Stimulated activated CD4-positive, alpha-beta T cell treated with anti-CD3 and anti-CD28 coated beads, Interleukin-12 subunit alpha, Interleukin-12 subunit beta, amount 100 ng/mL, for 4 hours (primary cell): ENCODE measurements at regions not wholly inside any gene's neighbourhood (a gene's known extent, or its start where the extent isn't known, plus 50 kb on each side); places are given as distances from the start of the nearest gene placed in this dataset.
"Not testable (repeated sequence)": the region's sequence is repeated elsewhere in the genome, so short reads cannot be mapped to it uniquely, and the experiment has no call there.

Experiments used
- DNase-seq: peaks from one replicate; pipeline ENCODE4 v3.0.0-alpha.2; 2020

DNA sequence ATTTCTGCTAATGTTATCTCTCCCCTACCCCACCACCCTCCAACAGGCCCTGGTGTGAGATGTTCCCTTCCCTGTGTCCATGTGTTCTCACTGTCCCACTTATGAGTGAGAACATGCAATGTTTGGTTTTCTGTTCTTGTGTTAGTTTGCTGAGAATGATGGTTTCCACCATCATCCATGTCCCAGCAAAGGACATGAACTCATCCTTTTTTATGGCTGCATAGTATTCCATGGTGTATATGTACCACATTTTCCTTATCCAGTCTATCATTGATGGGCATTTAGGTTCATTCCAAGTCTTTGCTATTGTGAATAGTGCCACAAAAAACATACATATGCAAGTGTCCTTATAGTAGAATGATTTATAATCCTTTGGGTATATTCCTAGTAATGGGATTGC is 104.5 kb downstream of the ZNF33B start:
- DNase-seq = not testable (repeated sequence)

DNA sequence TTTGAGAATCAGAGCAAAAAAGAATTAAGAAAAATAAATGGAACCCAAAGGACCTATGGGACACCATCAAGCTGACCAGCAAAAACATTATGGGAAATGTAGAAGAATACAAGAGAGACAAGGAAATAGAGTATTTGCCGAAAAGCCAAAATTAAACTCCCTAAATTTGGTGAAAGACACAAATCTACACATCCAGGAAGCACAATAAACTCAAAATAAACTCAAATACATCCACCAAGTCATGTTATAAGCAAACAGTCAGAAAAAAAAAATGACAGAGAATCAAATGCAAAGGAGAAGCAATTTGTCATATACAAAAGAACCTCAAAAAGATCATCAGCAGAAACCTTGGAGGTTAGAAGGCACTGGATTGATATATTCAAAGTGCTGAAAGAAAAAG is 105.4 kb downstream of the ZNF33B start:
- DNase-seq = no peak

DNA sequence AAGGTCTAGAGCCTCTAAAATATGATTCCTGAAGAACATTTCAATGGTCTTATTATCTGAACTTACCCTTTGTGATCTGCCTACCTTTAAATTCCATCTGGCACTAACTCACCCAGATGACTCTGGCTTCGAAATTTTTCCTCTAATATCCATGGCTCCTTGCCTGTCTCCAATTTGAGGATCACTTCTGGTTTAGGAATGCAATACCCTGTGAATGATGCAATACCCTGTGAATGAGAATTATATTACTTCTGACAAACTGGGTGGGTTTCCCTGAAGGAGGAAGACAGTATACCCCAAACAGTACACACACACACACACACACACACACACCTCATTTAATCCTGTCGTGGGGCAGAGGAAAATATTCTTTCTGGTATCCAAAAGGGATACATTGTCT is 115.3 kb downstream of the ZNF33B start:
- DNase-seq = no peak

DNA sequence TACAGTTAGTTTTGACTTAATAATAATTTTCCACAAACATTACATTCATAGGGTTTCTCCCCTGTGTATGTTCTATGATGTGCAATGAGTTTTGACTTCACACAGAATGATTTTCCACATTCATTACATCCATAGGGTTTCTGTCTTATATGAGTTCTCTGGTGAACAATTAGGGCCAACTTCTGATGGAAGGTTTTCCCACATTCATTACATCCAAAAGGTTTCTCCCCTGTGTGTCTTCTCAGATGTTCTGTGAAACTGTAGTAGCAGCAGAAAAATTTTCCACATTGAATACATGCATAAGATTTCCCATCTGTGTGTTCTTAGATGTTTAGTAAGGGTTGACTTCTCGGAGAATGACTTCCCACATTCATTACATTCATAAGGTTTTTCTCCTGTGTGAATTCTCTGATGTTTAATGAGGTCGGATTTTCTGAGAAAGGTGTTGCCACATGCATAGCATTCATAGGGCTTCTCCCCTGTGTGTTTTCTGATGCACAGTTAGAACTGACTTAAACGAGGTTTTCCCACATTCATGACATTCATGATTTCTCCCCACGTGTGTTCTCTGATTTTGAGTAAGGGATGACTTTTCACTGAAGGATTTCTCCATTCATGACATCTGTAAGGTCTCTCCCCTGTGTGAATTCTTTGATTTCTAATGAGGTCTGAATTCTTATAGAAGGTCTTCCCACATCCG is 118.5 kb downstream of the ZNF33B start:
- DNase-seq = no peak

DNA sequence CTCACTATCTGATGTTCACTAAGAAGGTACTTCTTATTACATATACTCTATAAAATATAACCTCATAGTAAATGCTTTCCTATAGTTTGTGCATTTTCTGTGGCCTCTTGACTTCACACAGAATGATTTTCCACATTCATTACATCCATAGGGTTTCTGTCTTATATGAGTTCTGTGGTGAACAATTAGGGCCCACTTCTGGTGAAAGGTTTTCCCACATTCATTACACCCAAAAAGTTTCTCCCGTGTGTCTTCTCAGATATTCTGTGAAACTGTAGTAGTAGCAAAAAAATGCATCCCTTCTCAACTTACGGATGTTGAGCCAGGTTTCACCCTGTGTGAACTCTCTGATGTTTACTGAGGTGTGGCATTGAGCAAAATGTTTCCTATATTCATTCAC is 119.3 kb downstream of the ZNF33B start:
- DNase-seq = no peak

DNA sequence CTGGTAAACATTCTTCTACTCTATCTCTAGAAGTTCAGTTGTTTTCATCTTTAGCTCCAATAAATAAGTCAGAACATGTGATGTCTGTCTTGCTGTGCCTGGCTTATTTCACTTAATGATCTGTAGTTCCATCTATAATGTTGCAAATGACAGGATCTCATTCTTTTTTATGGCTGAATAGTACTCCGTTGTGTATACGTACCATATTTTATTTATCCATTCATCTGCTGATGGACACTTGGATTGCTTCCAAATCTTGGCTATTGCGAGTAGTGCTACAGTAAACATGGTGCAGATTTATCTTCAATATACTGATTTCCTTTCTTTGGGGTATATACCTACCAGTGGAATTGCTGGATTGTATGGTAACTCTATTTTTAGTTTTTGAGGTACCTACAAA is 124.4 kb downstream of the ZNF33B start:
- no peak for DNase-seq

DNA sequence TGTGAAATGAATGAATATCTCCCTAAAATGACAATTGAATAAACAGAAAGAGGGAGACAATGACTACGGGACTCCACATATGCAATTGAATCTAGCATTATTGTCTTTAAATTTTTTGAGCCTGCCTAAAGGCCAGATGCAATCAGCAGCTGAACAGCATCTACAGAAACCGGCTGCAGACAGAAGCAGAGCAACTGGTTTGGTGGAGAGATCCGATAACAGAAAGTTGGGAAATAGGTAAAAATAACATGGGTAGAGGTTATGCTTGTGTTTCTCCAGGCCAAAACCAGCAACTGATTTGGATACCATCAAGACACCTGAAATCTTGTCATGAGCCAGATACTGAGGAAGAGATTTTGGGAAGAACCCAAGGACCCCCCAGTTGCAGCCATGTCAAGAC is 146.6 kb downstream of the ZNF33B start:
- DNase-seq = no peak

DNA sequence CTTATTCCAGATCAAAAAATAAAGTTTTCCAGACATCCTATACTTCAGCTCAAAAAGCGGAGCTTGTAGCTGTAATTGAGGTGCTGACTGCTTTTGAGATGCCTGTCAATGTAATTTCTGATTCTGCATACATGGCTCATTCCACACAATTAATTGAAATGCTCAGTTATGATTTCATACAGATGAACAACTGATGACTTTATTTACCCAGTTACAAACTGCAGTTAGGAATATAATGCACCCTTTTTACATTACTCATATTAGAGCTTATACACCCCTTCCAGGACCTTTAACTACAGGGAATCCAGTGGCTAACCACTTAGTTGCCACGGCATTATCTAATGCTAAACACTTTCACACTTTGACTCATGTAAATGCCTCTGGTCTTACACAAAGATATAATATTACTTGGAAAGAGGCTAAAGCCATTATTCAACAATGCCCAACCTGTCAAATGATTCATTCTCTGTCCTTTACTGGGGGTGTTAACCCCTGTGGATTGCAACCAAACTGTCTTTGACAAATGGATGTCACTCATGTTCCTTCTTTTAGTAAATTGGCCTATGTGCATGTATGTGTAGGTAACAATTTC is 147.3 kb downstream of the ZNF33B start:
- no peak for DNase-seq

DNA sequence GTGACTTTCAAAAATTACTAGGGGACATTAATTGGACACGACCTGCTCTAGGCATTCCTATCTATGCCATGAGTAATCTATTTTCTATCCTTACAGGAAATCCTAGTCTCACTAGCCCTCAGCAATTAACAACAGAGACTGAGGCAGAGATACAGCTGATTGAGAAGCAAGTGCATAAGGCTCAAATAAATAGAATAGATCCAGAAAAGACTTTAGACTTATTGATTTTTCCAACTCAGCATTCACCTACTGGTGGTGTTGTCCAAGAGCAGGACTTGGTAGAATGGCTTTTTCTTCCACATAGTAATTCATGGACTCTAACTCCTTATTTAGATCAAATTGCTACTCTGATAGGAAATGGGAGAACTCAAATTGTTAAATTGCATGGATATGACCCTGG is 148.0 kb downstream of the ZNF33B start:
- DNase-seq = no peak

DNA sequence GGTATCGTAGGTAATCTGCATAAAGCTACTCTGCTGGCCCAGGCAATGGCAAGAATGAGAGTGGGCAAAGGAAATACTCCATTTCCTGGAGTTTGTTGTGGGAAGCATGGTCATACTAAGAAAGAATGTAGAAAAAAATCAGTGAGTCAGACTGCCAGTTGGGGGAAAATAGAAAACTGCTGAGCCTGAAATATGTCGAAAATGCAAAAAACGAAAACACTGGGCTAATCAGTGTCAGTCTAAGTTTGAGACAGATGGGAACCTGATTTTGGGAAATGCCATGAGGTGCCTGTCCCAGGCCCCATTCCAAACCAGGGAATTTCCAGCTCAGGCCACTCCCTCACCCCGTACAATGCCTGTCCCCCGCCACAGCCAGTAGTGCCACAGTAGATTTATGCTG is 150.0 kb downstream of the ZNF33B start:
- no peak for DNase-seq

DNA sequence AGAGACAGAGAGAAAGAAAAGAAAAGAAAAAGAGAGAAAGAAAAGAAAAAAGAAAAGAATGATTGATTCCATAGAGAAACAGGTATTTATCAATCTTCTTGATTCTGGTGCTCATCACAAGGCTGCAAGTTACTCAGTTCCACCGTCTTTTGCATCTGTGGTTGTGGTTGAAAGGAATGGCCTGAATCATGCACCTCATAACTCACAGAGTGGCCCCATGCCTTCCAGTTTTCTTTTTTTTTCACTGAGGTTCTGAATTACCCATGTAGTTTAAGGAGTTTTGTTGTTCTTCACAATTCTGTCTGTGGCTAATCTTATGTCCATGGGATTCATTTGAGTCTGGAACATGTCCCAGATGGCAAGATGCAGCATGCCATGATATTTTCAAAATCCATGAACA is 156.0 kb downstream of the ZNF33B start:
- no peak for DNase-seq

DNA sequence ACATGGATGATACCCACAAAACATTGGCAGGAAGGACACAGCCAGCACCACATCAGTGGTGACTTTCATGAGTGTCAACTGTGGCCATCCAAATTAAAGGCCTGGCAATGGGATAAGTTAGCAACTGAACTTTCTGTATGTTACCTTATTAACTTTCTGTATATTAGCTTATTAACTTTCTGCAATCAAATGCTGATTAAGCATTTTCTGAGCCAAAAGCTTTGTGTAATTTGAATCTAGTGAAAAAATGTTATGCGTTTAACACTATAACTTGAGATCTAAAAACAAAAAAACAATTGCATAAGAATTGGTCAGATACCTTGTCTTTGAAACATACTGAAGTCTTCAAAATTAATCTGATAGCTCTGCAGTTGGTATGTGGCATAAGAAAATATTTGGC is 159.3 kb downstream of the ZNF33B start:
- no peak for DNase-seq

DNA sequence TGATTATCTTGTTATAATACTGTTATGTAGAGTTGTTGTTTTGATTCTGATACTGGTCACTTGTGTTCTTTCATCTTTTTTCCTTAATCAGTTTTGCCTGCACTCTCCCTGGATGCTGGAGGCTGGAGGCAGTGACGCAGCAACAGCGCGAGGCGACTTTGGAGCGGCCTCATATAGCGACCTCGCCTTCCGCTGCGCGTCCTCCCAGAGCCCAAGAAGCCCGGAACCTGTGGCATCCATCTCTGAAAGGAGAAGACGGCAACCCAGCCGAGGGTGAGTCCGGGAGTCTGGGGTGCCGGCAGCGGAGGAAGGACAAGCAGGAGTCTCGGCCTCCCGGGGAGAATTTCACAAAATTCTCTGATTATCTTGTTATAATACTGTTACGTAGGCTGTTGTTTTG is 161.2 kb downstream of the ZNF33B start:
- DNase-seq = no peak

DNA sequence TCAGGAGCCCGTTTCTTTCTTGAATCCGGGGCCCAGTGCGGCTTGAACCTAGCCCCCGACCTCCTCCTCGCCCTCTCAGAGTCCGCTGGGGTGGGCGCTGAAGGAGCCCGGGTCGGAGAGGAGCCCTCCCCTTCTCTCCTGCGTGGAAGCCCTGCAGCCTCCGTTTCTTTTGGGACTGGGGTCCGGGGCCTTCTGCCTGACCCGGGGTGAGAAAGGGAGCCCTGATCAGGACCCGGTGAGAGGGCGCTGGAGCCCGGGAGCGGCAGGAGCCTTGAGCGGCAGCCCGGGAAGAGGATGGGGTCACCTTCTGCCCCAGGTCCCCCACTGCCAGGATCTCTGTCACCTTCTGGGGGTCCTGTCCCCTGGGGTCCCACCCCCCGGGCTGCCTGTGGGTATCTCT is 162.3 kb downstream of the ZNF33B start:
- DNase-seq = no peak

DNA sequence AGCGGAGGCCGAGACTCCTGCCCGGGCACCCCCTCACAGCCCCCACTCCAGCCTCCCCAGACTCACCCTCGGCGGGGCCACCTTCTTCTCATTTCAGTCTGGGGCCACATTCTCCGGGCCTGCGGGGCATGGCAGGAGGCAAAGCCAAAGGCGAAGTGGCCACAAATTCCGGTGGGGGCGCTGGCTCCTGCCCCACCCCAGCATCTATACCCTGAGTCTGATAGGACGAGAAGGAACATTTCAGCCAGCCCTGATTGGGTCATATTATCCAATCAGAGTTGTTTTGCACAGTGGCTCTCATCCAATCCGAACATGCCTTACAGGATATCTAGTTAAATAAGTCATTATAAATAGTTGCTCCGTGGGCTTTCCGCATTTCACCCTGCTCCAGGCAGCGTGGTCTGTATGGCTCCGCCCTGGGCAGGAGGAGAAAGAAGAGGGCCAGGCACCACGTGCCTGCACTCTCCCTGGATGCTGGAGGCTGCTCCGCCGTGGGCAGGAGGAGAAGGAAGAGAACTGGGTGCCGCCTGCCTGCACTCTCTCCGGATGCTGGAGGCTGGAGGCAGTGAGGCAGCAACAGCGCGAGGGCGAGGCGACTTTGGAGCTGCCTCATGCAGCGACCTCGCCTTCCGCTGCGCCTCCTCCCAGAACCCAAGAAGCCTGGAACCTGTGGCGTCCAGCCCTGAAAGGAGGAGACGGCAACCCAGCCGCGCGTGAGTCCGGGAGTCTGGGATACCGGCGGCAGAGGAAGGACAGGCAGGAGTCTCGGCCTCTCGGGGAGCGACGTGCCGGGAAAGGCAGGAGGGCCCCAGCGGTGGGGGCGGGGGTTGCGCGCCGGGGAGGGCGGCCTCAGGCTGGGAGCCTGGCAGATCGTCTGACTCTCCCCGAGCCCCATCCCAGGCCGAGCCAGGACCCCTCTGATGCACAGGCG is 162.9 kb downstream of the ZNF33B start:
- DNase-seq = no peak

DNA sequence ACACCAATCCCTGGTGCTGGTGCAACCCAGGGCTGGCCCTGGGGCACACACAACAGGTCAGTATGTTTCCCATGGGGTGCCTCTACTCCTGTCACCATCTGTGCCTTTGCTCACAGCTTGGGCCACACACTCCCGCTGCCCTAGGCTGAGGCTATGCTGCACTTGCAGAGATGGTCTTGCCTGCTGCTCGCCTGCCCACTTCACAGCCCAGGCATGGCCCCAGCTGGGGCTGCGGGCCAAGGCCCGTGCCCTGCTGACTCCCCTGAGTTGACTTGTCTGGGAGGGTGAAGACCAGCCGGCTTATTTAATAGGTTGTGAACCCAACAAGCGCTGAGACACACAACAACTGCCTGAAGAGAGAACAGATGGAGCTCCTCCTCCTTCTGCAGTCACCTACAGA is 184.1 kb downstream of the ZNF33B start:
- DNase-seq = no peak

DNA sequence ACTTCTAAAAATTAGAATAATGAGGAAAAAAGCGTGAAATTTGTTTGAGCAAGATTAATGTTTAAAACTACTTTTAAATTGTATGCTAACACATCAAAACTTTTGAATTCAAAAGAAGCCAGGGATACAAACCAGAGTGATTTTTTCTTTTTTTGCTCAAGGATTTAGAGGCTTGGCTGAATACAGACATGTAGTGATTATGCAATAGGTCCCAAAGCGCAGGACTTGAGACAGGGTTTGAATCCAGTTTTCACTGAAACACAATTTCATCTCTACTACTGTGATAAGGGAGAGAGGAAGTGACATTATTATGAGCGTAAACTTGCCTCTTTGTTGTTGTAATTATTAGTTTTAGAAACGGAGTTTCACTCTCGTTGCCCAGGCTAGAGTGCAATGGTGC is 207.3 kb downstream of the ZNF33B start:
- no peak for DNase-seq

DNA sequence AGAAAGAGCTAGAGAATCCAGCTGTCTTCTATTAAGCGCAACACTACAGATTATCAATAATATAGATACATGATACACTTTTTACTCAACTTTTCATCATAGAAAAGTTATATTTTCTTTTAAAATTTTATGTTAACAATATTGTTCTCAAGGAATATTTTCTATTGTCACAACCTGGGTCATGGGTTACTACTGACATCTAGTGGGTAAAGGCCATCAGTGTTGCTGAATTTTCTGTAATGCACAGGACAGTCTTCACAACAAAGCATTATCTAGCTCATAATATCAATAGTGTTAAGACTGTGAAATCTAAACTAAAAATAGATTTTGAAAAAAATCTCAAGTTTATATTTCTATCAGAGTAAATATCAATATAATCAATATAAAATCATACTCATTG is 209.8 kb downstream of the ZNF33B start:
- DNase-seq = no peak

DNA sequence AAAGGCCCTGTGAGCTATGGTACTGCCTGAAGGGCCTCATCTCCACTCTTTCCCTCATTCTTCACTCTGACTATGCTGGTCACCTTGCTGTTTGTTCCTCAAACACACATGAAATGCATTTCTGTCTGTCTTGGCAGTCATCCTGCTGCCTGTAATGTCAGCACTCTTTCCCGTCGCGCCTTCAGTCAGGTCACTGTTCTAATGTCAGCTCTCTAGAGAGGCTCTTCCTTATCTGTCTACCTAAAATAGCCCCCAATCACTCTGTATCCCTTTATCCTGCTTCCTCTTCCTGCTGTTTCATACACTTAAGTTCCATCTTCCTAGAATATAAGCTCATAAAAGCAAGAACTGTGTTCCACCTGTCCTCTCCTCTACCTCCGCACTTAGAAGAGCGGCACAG is 215.5 kb downstream of the ZNF33B start:
- no peak for DNase-seq

DNA sequence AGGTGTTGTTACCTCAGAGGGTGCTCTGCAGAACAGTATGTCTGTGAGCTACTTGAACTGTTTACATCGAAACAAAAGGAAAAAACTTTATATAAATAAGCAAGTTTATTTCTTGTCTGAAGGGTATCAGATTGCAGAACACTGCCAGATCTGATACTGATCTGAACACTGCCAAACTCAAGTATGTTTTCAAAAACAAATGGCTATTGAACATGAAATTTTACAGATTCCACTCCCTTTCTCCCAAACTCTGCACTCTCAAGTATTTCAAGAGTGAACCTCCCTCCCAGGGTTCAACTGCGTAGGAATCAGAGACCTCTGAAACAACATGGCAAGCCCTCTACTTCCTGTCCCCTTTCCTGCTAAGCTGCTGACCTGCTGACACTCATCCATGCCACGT is 216.6 kb downstream of the ZNF33B start:
- DNase-seq = no peak

DNA sequence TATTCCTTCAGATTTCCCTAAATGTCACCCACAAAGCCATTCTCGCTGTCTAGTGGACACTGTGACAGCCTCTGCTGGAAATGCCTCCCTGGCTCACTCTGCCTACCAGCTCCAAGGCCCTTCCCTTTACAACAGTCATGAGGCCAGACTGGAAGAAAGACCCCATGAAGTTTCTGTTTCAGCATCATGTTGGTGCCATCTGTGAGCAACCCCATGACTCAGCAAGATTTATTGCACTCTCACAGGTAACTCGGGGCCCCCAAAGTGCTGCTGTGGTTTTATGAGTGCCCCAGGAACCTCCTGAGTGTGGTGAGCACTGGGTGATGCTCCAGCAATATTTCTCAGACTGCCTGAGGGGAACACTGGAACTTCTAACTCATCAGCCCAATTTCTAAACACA is 218.6 kb downstream of the ZNF33B start:
- DNase-seq = no peak

DNA sequence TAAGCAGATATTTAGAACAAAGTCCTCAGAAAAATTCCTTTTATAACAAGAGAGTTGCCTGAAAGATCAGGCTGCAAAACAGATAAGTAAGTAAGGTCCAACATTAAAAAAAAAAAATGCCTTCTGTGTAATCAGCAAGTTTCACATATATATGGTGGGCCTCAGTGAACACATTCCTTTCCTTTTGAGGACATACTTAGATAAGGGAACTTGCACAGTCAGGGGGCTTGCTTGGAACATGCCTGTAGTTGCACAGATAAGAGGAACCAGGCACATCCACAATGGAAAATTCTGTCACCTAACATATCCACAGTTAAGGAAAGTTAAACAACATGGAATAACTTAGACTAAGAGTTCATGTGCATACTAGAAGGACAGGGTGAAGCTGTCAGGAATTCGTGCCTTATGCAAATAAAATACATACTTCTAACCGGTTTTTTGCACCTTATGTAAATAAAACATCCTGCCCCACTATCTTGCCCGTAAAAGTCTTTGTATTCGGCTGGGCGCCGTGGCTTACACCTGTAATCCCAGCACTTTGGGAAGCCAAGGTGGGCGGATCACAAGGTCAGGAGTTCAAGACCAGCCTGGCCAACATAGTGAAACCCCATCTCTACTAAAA is 257.3 kb downstream of the ZNF33B start:
- no peak for DNase-seq

DNA sequence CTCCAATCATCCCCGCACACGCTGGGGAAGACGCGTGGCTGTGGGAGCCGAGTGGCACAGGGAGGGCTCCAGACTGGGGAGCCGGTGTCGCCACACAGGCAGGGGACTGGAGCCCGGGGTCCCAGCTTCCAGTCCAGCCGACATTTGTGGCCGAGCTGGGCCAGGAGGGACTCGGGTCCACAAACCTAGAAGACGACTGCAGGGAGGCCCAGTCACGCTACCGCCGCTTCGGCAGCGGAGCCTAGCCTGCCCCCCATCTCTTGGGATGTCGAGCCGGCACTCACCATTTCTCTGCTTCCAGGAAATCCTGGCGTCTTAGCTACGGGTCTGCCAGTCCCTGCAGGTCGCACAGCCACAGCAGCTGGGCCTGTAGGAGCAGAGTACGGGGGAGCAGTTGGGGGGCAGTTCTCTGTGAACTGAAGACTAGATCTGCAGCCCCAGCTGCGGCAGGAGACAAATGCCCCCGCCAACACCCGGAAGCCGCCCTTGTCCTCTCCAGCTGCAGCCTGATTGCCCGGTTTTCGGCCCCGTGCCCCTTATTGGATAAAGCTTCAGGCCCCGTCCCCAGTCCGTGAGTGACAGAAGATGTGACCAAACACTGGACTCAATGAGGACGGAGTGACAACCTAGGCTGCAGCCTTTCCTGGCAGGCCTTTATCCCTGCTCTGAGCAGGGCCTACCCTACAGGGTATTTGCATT is 270.7 kb downstream of the ZNF33B start:
- peak; percentile 3 for DNase-seq
